Activated CD4-positive, alpha-beta T cell treated with anti-CD3 and anti-CD28 coated beads, Interleukin-2, amount 50 U/mL, for 1 hour (primary cell): ENCODE measurements at regions not wholly inside any gene's neighbourhood (a gene's known extent, or its start where the extent isn't known, plus 50 kb on each side); places are given as distances from the start of the nearest gene placed in this dataset.
"Not testable (repeated sequence)": the region's sequence is repeated elsewhere in the genome, so short reads cannot be mapped to it uniquely, and the experiment has no call there.

Experiments used
- DNase-seq: peaks from one replicate; pipeline ENCODE4 v3.0.0-alpha.2; 2020

DNA sequence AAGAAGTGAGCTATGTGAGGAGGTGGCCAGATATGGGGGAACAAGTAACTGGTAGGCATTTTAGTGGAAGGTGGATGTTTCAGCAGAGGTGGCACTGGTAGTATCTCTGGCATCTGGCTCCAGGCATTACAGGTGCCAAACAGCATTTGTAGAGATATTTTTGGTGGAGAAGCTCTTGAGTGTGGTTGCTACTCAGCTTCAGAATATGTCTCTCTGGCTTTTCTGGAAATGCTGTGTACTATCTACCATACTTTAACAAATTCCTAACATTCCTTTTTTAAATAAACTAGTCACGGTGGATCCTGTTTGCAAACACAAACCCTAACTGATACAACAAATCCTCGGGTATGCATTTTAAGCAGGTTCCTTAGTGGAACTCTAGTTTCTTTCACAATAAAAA, 128.0 kb downstream of the BARX2 start:
- DNase-seq: no peak

DNA sequence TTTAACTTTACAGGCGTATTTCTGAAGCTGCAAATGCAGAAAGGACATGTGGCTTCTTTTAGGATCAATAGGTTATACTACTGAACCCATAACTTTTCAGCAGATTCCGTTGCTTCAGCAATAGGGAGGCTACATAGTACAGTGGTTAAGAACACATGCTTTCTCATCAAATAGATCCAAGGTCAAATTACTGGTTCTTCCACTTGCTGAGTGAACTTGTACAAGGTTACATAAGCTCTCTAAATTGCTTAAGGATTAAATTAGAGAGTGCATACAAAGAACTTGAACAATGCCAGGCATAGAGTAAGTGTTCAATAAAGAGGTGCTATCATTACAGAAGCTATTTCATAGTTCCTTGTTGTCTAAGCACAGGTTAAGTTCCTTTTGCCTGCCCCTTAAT, 129.6 kb downstream of the BARX2 start:
- no peak for DNase-seq

DNA sequence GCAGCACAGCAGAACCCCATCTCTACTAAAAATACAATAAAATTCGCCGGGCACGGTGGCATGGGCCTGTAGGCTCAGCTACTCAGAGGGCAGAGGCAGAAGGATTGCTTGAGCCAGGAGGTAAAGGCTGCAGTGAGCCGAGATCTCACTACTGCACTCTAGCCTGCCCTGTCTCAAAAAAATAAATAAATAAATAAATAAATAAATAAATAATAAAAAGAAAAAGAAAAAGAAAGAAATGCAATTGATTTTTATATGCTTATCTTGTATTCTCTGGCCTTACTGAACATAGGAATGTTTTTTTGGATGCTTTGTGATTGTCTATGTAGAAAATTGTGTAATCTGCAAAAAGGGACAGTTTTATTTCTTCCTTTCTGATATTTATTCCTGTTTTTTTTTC, 132.5 kb downstream of the BARX2 start:
- no peak for DNase-seq

DNA sequence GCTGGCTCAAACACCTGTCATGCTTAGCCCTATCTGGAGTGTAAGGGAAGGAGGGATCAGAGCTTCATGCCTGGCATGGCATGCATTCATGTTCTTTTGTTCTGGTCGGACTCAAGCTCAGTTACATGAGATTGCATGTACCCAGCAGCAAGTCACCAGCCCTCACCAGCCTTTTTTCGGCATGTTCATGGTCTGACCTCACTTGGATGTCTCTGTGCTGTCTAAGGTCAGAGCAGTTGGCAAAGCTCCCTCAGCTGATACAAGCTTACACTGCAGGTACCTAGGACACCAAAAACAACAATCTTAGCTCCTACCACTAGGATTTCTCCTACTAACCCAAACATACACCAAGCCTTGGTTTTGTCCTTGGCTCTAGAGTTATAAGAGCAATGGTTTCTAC, 152.6 kb downstream of the BARX2 start:
- DNase-seq: no peak

DNA sequence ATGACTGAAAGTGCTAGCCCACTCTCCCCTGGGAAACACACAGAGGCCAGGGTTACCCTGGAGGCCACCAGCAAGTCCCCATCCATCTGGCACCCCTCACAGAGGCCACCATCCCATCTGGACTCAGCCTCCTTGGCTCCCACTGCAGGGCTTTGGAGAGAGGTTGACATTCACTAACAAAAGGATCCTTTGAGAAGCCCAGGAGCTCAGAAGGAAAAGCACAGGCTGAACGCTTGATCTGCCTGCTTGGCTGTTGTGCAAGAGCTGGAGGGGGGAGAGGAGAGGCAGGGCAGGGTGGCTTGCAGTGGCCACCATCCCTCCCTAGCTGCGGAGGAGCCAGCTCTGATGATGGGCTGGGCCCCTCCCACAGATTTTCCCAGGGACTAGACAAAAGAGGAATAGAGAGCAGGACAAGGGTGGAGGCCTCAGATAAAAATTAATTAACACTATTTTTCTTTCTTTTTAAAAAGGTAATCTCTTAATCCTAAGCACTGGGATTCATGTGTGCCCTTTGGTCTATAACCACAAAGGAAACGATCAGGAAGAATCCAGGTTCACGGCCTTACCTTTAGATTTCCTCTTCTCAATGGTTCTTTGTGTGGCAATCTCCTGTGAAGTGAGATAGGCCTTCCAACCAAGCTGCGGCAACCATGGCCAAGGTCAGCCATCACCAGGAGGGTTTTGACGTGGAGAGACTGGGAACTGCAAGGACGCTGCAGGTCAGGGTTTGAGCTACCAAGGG, 154.7 kb downstream of the BARX2 start:
- no peak for DNase-seq

DNA sequence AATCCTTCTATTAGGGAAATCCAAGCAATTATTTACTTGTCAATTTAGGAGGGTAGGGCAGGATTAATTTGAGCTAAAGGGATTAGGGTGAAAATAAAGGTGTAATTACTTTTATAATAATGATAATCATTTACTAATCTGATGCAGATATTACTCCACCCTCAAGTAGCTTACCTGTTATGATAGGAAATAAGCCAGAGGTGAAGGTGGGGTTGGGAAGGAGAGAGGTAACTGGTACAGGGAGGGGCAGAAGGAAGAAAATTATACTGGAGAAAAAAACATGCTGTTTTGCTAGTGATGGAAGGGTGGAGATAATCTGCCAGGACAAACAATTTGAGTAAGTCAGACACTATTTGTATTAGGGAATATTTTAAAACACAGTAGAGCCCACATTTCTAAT, 157.7 kb downstream of the BARX2 start:
- DNase-seq: no peak

DNA sequence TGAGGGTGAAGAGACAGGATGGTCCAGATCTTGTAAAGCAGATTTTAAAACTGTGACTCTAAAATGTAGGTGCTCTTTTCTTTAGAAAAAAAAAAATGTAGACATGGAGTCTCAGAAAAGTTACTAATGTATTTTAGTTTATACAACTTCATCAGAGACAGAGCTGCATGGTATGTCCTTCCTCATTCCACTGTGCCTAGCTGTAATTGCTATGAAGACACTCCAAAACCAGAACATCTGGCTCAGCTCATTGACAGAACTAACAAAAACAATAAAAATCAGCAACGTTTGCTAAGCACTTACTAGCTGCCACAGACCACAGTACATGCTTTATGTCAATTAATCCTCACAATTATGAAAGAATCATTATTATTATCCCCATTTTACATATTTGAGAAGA, 160.7 kb downstream of the BARX2 start:
- no peak for DNase-seq

DNA sequence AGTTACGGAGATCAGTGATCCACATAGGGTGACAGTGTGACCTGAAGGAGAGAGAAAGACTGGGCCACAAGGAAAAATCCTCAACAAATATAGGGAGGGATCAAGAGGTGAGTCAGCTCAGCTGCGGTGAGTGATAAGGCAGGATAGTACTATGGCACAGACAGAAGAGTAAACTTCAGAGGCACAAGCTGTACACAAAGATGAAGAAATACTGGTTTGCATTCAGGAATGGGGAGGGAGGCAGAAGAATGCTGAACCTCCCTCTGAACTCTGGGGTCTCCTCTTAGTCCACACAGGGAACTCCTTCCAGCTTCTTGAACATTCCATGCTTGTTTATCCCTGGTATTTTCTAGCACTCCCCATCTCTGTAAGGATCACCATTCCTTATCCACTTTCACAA, 162.7 kb downstream of the BARX2 start:
- no peak for DNase-seq

DNA sequence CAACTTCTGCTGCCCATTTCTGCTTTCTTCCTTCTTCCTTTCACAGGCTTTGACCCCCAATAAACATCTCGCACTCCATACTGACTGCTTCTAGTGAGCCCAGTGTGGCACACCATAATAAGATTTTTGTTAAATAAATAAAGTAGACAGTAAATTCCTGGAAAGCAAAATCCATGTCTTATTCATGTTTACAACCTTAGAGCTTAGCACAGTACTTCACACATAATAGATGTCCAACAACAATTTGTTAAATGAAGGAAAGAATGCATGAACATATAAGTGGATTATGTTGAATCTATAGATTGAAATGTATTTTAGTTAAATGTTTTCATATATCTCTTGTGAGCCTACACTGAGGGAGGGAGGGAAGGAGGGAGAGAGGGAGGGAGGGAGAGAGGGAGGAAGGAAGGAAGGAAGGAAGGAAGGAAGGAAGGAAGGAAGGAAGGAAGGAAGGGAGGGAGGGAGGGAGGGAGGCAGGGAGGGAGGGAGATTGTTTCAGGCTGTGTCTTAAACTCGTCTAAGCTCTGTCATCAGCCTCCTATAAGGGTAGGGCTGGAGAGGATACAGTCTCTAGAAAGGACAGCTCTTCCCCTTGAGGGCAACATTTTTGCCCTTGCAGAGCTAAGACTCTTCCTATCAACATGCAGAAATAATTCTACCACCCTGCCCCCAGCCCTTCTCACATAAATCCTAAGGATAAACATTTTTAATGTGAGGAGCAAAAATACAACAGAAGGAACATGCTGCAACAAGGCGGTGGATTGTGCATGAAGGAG, 168.1 kb downstream of the BARX2 start:
- no peak for DNase-seq

DNA sequence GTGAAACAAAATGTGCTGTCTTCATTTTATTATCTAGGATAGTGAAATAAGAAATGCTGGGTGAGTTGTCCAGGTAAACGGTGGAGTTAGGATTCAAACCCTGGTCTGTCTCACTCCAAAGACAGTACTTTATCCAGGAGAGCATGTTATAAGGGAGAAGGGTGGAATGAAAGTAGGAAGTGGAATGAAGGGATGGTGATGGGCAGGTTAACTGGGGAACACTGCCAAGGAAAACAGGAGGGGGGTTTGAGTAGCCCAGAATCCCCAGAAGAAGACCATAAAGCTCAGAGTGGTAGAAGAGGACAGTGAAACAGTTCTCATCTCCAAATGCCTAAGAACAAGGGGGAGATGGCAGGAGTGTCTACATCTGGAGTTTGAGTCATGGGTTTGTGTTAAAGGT, 169.0 kb downstream of the BARX2 start:
- DNase-seq: no peak

DNA sequence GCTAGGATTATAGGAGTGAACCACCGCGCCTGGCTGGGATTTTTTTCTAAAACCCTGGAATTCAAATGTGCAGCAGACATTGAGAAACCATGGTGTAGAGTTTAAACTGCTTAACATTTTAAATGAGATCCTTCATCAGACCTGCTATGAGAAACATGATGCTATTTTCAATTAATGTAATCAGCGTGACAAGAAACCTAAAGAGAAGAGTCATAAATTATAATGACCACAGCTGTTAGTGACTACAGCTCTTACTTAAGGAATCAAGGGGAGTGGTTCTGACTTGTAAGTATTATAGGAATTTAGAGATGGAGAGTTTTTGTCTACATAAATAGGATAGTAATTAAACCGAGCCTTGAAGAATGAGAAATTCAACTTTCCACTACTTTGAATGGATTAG, 170.6 kb downstream of the BARX2 start:
- DNase-seq: no peak

DNA sequence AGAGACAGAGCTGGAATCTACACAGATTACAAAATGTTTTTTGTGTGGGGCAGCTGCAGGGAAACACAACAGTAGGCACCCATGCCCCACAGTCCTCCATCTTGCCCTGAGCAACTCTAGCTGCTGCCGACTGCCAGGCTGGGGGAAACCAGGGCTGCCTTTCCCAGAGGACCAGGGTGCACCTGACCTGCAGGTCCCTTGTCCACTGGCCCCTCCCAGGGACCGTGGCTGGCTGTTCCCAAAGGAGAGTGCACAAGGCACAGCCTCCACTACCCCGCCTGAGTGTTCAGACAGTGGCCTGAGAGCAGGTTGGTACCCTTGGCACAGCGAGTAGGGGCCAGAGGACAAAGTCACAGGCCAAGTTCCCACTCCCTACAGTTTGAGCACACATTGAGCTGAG, 181.8 kb downstream of the BARX2 start:
- DNase-seq: no peak

DNA sequence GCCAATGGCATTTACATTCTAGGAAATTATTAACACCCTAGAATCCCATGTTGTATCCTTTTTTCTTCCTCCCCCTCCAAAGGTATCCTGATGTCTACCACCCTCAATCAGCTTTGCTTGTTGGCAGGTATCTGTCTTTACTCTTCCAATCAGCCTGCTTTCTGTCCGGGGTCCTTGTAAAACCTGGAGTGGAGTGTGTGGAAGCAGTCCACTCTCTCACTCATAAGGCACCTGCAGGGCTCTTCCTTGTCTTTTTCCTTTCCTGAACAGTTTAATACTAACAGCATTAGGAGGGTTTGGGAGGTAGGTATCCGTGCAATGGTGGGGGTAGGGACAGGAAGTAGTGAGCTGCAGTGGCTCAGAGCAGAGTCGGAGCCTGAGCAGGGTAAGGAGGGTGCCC, 193.4 kb downstream of the BARX2 start:
- DNase-seq: no peak

DNA sequence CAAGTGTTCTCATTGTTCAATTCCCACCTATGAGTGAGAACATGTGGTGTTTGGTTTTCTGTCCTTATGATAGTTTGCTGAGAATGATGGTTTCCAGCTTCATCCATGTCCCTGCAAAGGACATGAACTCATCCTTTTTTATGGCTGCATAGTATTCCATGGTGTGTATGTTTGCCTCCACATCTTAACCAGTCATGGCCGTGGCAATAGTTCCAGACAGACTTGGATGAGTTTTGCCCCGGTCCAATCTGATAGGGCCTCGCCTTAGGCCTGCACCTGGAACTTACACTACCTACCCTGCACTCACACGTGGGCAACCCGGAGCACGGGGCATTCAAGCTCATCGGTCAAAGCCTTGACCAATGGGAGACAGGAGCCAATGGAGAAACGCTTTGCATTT, 197.0 kb downstream of the BARX2 start:
- not testable (repeated sequence) for DNase-seq

DNA sequence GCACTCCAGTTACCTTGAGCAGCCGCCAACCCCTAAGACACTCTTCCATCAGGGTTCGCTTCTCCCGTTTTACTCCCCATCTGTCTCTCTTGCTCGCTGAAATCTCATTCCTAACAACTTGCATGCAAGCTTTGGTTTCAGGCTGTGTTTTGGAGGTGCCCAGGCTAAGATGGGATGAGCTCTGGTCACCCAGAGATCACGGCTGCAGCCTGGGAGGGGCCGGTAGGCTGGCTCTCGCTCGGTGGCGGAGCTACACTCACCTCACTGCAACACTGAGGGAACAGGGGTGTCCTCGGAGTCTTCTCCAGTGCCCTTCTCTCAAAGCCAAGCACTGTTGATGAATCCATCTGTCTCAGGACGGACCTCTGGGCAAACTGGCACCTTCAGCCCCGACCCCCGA, 197.5 kb downstream of the BARX2 start:
- no peak for DNase-seq

DNA sequence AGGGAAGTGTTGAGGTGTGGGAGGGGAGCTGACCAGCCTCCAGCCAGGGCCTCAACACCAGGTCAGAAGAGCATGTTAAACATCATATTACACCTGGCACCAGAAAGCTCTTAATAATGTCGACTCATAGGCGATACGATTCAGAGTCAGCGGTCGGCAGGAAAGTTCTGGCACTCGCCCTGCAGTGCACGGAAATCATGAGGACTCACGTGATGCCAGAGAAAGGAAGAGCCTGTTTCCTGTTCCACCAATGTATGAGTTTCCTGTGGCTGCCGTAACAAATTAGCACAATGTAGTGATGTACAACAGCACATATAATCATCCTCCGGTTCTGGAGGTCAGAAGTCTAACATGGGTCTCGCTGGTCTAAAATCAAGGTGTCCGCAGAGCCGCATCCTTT, 198.8 kb downstream of the BARX2 start:
- DNase-seq: no peak

DNA sequence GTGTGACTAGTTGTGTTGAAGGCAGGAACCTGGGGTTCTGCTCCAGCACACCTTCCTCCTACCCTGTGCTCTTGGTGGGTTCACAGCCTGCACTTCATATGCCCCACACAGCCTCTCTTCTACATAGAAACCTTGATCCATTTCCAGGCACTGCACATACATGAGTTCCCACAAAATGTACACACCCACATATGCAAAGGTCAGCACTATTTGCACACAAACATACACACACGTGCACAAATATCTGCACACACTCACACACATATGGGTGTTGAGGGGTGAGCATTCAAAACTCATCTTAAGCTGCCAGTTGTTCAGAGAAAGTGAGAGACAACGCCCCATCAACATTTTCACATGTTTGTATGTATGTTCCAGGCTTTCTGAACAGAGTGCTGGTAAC, 201.0 kb downstream of the BARX2 start:
- no peak for DNase-seq

DNA sequence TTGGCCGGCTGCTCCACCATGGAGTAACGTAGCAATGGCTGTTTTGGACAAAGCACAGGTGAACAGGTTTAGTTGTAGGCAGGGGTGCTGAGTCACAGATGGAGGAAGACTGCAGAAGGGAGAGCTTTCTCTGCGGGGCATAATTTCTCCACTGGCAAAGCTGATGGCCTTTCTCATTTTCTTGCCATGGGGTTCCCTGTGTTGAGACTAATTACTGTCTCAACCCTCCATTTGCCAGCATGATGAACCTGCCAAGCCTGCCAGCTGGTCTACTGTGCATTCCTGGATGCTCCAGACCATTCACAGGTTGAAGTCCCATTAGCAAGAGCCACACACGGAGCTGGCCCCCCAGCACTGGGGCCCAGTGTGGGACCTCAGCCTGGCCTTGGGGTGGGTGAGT, 202.4 kb downstream of the BARX2 start:
- no peak for DNase-seq

DNA sequence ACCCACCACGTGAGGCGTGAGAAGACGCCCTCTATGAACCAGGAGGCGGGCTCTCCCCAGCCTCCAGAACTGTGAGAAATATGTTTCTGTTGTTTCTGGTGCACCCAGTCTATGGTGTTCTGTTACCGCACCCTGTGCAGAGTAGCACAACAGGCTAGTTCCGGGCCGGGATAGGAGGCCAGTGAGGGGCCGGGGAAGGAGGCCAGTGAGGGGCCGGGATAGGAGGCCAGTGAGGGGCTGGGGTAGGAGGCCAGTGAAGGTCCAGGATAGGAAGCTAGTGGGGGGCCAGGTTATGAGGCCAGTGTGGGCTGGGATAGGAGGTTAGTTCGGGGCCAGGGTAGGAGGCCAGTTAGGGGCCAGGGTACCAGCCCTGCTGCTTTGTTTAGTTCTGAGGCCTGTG, 204.6 kb downstream of the BARX2 start:
- no peak for DNase-seq

DNA sequence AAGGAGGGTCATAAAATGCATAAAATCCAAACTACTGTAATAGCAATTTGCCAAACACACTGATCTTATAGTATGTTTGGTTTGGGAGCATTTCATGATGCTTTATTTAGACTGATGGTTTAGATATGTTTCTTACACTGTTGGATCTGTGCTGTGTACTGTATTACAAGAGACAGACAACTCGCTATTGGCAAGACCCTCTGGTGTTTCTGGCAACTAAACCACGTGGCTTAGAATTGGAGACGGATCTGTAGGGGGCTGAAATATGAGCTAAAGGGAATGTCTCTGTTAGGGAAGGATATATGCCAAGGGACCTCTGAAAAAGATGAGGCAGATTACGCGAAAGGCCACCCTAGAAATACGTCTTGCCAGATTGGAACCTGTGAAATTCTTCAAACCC, 208.7 kb downstream of the BARX2 start:
- DNase-seq: no peak

DNA sequence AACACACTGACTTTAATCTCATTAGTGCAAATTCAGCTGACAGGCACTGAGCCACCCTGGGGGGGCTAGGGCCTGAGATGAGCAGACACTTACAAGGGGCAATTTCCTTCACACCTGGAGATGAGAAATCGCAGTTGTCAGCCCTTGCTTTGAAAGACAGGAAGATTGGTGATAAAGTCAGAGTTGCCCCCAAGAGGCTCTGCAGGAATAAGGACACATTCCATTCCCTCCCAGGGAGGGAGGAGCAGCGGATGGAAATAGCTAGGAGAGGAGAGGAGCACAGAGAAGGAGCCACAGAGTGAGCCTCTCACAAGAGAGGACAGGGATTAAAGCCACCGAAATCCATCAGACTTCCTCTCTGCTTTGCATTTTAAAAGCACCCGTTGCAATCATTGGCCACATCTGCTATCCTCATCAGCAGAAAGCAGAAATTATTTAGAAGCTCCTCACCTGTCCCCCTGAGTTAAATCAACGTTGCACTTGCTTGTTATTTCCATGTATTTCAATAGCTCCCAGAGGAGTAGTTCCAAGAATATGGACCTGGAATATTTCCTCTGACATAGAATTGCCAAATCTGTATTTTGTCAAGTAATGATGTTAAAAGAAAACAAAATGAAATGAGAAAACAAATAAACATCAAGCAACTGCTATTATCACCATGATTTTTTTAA, 213.7 kb downstream of the BARX2 start:
- DNase-seq: no peak

DNA sequence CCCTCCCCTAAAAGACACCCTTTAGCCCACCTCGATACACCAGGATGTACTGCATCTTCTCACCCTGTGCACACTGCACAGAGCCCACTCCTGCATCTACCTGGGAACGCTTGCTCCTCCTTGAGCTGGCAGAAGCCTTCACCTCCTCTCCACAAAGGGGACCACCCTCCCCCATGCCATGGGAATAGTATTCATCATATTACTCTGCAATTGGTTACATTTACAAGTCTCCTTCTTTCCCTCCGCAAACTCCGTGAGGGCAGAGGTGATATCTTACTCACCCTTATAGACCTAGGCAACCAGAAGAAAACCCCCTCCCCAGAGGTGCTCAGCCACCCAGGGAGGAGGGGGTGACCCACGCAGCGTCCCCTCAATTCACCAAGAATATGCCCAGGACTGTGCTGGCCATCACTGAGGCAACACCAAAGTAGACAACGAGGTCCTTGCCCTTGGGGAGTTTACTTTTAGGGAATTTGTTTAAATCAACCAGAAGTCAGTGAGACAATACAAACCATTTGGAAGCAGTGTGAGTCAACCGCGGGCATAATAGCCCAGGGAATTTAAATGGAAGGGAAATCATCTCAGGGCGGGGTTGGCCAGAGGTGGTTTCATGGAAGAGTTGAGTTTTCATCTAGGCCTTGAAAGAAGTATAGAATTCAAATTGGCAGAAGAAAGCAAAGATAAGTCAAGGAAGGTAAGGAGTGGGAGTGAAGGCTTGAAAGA, 214.5 kb downstream of the BARX2 start:
- no peak for DNase-seq

DNA sequence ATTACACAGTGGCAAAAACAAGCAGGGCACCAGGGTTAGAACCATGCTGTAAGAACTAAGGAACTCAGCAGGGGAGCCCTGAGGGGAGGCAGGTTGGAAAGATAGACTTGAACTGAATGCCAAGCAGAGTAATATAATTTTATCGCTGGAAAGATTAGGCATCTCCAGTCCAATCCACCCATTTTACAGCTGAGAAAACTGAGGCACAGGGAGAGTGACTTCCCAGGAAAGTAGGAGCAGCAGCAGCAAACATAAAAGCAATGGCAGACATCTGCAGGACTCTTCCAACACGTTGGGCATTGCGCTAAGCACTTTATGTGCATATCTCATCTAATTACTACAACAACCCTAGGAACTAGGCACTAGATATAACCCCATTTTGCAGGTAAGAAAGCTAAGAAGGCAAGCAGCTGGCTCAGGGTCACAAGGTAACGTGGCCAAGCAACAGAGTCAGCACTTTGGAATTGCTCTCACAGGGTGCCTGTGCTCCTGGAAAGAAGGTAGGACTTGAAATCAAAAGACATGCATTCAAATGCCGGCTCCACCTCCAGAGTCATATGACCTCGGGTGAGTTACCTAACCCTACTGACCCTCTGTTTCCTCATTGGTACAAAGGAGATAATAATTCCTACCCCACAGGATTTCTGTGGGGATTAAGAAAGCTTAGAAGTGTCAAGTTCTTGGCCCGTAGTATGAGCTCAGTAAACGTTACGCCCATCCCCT, 215.3 kb downstream of the BARX2 start:
- DNase-seq: no peak
